Thyroid gland (tissue), 4 donors: ENCODE measurements at regions not wholly inside any gene's neighbourhood (a gene's known extent, or its start where the extent isn't known, plus 50 kb on each side); places are given as distances from the start of the nearest gene placed in this dataset. TPM values are rescaled to one million over a fixed set of nuclear protein-coding genes. Genes with fewer than 3 reads are reported as not detected.

Source experiments
- DNase-seq, 2 donors: peaks; one replicate each; pipeline ENCODE4 v3.0.0-alpha.2; 2019
- H3K27ac ChIP-seq, 3 donors: fragments of 200-600 bp; sonication (generic); 1 replicate in 2 of 3; 2 replicates in 1 of 3; pipeline ENCODE4 v1.5.1; 2016 to 2019; ENCODE audit warnings: mild to moderate bottlenecking in 1 of 3, moderate library complexity in 1 of 3
- H3K27me3 ChIP-seq: fragments of 200-600 bp; sonication (generic); one replicate; pipeline ENCODE4 v1.5.1; 2019
- H3K36me3 ChIP-seq, 2 donors: fragments of 200-600 bp; sonication (generic); one replicate each; pipeline ENCODE4 v1.5.1; 2016 to 2019
- H3K4me1 ChIP-seq, 2 donors: fragments of 200-600 bp; sonication (generic); one replicate each; pipeline ENCODE4 v1.5.1; 2017 to 2019
- H3K4me3 ChIP-seq, 3 donors: fragments of 200-600 bp; sonication (generic); replicated peaks in 1 of 3; 1 replicate in 2 of 3; 2 replicates in 1 of 3; pipeline ENCODE4 v1.5.1; 2016; ENCODE audit warnings: mild to moderate bottlenecking in 1 of 3
- H3K9me3 ChIP-seq: fragments of 200-600 bp; sonication (generic); one replicate; pipeline ENCODE4 v1.5.1; 2017
- POLR2A ChIP-seq, 2 donors: fragments of 450-650 bp; IDR thresholded peaks; one replicate each; pipeline ENCODE4 v1.6.1; 2017; ENCODE audit warnings: antibody characterized with exemption in 2 of 2, mild to moderate bottlenecking in 2 of 2, moderate library complexity in 1 of 2
- WGBS, 2 donors: methylation state at CpG; one replicate each; pipeline ENCODE4 v1.1.5; 2017; 5-methylcytosine and 5-hydroxymethylcytosine counted together
- intact Hi-C: fragments of 100-400 bp; cut with DNase I; formaldehyde crosslinking; loops from one replicate; pipeline ENCODE4 v1.15.1; 2023
- microRNA counts, 2 donors: library from miRNA; unstranded; fragments of <30 nt; microRNA quantifications; one replicate each; lab custom pipeline; 2016 to 2017
- microRNA-seq: library from miRNA; unstranded; fragments of <30 nt; microRNA quantifications from one replicate; pipeline ENCODE4, GENCODE V29; 2016
- small RNA-seq: library from RNA; depleted of rRNA; stranded (forward); fragments of <200 nt; gene quantifications from one replicate; pipeline ENCODE3, GENCODE V24; 2016
- TF ChIP-seq, protein P1 (sequence below), 6 experiments: fragments of 200-600 bp in 3 of 6; fragments of 450-650 bp in 3 of 6; sonication (generic) in 3 of 6; IDR thresholded peaks; one replicate each; pipeline ENCODE4 v1.5.1; 2016 to 2019; ENCODE audit warnings: antibody characterized with exemption in 6 of 6, mild to moderate bottlenecking in 2 of 6, inconsistent platforms in 1 of 6, moderate library complexity in 1 of 6

DNA sequence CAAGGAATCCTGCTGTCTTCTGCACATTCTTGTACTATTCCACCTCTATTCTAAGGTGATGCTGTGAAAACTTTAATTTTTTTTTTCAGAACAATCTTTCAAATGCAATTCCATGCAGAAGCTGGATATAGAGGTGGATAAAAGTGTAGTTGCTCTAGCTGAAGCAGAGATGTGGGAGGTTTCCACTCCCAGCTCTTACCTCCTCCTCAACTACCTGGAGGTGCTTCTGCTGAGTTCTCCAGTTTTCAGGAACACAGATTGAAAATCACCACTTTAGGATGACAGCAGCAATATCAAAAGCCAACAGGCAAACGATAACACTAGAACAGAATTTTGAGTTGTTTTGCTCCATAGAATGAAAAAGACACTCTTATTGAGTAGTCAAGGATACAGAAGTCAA lies 51.1 kb upstream of the FAM98A start:
- intact Hi-C loops, result no loop called here
- no peaks in the 10 kb centered on the region for H3K36me3 ChIP-seq
- no peaks in the 10 kb centered on the region for H3K27me3 ChIP-seq
- no peak for DNase-seq
- no peak for TF ChIP-seq POLR2A (IDR thresholded peaks at IDR 0.05)
- TF ChIP-seq, protein P1, sequence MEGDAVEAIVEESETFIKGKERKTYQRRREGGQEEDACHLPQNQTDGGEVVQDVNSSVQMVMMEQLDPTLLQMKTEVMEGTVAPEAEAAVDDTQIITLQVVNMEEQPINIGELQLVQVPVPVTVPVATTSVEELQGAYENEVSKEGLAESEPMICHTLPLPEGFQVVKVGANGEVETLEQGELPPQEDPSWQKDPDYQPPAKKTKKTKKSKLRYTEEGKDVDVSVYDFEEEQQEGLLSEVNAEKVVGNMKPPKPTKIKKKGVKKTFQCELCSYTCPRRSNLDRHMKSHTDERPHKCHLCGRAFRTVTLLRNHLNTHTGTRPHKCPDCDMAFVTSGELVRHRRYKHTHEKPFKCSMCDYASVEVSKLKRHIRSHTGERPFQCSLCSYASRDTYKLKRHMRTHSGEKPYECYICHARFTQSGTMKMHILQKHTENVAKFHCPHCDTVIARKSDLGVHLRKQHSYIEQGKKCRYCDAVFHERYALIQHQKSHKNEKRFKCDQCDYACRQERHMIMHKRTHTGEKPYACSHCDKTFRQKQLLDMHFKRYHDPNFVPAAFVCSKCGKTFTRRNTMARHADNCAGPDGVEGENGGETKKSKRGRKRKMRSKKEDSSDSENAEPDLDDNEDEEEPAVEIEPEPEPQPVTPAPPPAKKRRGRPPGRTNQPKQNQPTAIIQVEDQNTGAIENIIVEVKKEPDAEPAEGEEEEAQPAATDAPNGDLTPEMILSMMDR (IDR thresholded peaks at IDR 0.05), result no peak
- no peak overlapping the region for H3K27ac ChIP-seq
- no peak overlapping the region for H3K4me3 ChIP-seq
- WGBS, 2 donors, result 42 to 79% methylated on average over 1 of the region's 1 CpG
- no peaks in the 10 kb centered on the region for H3K4me1 ChIP-seq
- H3K9me3 ChIP-seq, result no peaks in the 10 kb centered on the region

MicroRNA genes in the stretch of these regions (microRNA counts, 767-probe panel; counts per million panel counts)
- microRNA hsa-miR-548ad (lab: Ali Mortazavi, UCI), result 0 to 2,504 counts per million in 2 donors

Small RNA genes lying in the stretch of these regions (microRNA-seq; reads per million reads assigned to microRNA genes)
- not detected for gene MIR548AD

Small RNA genes lying in the stretch of these regions (small RNA-seq; reads per million reads assigned to genes)
- gene AC013442.1 (not detected), gene AC083939.1 (not detected), gene MIR548AD (not detected), gene RNU6-1117P (not detected)
